ENCODE measurements at regions not wholly inside any gene's neighbourhood (a gene's known extent, or its start where the extent isn't known, plus 50 kb on each side); places are given as distances from the start of the nearest gene placed in this dataset.
"Not testable (repeated sequence)": the region's sequence is repeated elsewhere in the genome, so short reads cannot be mapped to it uniquely, and the experiment has no call there.

DNA sequence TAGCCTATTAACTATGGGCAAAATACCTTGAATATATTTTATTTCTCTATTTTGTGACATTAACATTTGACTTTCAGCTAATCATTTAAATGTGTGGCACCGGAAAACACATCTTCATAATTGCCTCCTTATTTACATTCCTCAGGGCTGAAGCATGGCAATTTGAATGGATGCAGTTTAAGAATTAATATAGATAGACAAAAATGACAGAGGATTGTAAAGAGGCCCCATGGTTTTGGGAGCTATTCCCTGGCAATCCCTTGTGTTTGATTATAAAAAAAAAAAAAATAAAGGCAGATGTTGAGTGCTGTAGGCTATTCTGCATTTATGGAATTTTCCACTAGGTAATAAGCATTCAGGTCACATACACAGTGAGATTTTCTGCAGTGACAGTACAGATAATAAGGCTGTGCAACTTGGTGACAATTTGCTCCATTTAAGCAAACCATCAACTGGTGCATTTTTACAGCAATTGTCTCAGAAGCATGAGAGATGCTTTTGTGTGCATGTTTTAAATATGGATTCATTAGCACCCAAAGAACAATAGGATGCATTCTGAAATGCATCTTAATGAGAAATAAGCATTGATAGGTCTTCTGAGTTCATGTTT lies 123.2 kb upstream of the SLC38A4 start:
- DNase-seq, result no peak

GRCh38 chr12:46950094-46950493 lies 124.3 kb upstream of the SLC38A4 start:
- DNase-seq, result no peak

GRCh38 chr12:46952880-46953483 lies 126.4 kb upstream of the PCED1B start:
- DNase-seq, result no peak

- DNase-seq, result no peak
These were observed 122.9 kb upstream of the PCED1B start for GRCh38 chr12:46956451-46957035.

DNA sequence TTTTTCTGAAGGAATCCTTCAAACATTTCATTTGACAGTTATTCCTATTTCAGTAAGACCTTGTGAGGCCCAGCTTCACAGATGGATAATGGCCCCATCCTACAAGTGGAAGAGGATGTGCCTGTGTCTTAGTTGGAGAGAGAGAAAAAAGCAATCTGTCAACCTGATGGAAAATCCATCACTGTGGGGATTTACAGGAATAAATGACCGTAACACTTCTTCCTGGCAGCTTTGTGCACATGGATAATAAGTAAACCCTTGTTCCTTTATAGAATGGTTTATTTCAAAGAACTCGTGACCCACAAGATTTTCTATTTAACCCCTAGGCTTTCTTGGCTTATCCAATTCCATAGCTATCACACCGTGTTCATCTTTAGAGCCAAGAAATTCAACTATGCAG lies 121.4 kb upstream of the PCED1B start:
- DNase-seq, result no peak

DNA sequence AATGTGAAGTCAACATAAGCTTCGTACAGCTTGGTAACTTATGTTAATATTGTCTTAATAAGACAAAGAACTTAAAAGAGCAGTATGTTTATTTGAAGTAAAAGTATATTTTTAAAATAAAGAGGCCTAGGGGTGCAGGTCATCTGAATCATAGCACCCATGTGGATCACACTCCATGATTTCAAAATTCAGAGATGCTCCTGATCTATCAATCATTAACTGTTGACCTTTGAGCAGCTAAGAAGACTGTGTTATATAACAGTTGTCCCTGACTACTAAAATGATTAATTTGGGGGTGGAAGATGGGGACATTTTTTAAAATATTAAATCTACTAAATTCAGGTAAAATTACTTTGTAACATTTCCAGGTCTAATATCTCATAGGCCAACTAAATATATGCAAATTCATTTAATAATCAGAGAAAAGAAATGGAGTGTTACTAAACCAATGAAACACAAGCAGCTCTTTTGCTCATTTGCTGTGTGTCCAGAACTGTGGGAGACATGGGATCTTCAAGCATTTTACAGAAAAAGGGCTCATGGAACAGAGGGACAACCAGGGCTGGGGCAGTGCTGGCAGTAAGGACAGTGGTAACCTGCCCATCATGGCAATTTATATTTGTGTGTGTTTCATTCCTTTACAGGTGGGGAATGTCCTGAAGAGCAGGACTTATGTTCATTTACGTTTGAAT lies 120.7 kb upstream of the PCED1B start:
- DNase-seq, result no peak

- no peak for DNase-seq
These were observed 119.9 kb upstream of the PCED1B start for GRCh38 chr12:46959502-46959901.

DNA sequence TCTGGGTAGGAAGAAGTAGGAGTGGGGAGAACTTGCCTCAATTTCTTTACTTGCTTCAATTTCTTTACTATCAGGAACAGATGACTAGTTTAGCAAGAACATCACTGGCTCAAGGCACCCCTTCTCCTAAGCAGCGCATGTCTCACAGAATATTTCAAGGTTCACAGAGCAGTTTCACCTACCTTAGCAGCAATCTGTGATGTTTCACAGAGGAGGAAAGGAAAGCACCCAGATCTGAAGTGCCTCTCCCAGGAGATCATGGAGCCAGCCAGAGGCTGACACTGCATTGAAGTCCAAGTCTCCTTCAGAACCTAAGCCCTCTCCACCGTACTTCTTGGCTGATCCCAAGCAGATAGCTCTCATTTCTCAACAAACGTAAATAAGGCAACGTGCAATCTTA lies 118.7 kb upstream of the PCED1B start:
- no peak for DNase-seq

- DNase-seq, result no peak
These were observed 116.2 kb upstream of the PCED1B start for GRCh38 chr12:46963191-46963590.

GRCh38 chr12:46963977-46964971 lies 115.1 kb upstream of the PCED1B start:
- no peak for DNase-seq

- DNase-seq, result no peak
These were observed 114.3 kb upstream of the PCED1B start for GRCh38 chr12:46965137-46965536.

- DNase-seq, result no peak
These were observed 113.5 kb upstream of the PCED1B start for GRCh38 chr12:46965880-46966279.

DNA sequence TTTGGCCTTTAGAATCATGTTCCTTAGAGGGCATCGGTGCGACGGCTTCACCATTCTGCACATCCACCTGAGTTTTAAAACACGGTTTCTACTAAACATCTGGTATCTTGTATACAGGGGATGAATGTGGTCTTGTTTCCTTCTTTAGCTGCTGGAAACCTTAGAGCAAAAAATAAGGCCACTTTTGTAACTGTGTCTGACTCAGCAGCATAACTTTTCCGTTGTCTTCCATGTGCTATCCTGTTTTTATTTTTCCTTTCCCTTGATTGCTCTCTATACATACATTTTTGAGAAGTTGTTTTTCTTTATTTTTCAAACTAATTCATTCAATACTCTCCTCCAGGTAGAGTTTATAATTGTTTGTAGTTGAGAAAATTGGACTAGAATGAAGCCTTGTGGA lies 108.8 kb upstream of the PCED1B start:
- DNase-seq, result no peak

- DNase-seq, result not testable (repeated sequence)
These were observed 105.5 kb upstream of the PCED1B start for GRCh38 chr12:46973937-46974336.

DNA sequence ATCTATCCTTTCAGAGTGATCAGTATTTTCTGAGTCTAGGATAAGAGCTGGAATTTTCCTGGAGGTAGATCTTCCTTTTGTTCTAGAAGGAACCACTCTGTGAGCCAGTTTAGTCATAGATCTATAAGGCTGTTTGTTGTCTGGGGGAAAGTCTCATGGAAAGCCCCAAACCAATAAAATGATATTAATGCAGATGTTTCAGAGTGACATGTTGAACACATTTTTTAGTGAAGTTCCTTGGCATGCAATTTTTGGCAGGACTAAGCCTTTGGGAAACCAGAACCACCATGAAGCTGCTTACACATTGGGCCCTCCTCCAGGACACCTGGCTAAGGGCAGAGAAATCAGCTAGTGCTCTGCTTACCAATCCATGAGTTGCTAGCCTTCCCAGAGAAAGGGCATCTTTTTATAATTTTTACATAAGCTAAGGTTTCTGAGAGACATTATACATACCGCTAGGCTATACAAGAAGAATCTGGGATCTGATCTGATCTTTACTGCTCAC lies 101.5 kb upstream of the PCED1B start:
- DNase-seq, result no peak

DNA sequence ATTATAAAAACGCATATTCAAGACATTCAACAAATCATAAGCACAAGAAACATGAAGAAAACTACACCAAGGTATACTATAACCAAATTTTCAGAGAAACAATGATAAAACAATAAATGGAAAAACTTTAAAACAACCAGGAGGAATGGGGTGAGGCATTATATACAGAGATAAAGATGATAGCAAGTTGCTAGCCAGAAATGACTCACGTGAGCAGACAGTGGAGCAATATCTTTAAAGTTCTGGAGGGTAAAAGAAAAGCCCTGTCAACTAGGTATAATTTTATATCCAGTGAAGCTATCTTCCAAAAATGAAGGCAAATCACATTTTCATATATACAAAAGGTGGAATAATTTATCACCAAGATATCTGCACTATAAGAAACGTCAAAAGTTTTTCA lies 97.8 kb upstream of the PCED1B start:
- no peak for DNase-seq

DNA sequence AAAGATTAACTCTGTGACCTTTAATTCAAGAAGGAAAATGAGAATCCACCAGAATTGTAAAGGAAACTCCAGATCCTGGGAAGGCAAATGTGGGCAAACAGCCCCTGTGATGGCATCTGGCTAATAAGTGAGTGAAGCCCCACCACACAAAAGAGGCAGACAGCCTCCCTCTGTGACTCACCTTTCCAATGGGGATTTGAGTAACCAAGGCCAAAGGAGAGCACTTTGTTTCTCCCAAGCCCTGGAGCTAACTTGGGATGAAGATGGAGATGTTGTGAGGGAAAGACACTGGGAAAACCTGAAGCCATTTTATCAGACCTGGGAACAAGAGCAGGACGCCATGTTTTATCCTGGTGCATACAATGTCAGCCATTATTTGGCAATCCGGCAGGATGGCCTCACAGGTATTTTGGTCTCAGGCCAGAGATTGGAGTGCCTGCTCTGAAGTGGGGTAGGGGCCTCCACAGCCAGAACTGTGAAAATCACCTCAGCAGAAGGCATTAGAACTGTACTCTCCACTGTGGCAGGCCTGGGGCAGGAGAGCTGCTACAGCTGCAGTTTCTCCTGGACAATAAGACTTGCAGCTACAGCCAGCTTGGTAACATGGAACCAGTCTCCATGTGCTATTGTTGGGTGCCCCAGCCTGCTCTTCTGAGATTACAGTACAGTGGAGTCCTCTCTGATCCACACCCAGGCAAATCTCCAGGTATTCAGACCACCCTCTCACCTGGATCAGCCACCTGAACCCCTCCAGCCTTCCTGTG lies 96.6 kb upstream of the PCED1B start:
- no peak for DNase-seq

DNA sequence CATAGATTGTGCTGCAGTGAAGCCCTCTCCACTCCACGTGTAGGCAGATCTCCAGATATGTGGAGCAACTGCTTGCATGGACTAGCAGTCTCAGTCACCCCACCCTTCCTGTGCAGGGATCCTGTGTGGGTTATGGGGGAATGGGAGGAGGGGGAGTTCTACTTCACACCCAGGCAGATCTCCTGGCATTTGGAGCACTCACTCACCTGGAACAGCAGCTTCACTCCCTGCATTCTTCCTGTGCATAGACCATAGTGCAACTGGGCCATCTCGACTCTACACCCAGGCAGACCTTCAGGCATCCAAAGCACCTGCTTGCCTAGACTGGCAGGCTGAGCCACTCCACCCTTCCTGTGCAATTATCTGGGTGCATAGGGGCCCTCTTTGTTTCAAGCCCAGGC lies 96.0 kb upstream of the PCED1B start:
- no peak for DNase-seq

DNA sequence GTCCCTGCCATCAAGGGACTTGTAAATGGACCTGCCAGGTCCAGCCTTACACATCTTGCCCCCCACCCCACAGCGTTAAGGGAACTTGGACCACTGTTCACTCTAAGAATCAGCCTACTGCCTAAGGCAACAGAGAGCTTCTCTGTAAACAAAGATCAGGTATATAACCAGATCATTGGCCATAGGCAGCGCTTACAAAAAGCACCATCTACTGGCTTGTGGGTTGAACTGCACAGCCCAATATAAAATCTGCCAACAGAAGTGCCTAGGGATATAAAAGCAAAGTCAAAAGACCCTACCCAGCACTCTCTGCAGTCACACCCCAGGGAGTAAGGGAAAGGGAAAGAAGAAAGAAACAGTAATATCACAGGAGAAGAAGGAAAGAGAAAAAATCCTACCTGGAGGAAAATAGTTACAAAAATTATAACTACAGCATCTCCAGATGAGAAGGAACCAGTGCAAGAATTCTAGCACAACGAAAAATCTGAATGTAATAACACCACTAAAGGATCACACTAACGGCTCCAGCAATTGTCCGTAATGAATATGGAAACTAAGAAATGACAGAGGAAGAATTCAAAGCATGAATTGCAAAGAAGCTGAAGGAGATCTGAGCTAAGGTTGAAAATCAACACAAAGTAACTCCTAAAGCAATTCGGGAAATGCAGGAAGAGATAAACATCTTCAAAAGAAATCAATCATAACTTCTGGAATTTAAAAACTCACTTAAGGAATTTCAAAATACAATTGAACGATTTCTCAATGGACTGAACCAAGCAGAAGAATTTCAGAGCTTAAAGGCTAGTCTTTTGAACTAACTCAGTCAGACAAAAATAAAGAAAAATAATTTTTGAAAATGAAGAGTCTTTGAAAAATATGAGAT lies 95.2 kb upstream of the PCED1B start:
- DNase-seq, result peak; percentile 33

DNA sequence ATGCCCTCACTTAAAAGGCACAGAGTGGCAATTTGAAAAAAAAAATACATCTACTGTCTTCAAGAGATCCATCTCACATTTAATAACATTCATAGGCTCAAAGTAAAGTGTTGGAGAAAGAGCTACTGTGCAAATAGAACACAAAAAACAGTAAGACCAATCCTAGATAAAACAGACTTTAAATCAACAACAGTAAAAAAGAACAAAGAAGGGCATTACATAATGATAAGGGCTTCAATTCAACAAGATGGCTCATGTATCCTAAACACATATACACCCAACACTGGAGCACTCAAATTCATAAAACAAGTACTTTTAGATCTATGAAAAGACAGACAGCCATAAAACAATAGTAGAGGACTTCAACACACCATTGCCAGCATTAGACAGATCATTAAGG lies 93.6 kb upstream of the PCED1B start:
- DNase-seq, result no peak

DNA sequence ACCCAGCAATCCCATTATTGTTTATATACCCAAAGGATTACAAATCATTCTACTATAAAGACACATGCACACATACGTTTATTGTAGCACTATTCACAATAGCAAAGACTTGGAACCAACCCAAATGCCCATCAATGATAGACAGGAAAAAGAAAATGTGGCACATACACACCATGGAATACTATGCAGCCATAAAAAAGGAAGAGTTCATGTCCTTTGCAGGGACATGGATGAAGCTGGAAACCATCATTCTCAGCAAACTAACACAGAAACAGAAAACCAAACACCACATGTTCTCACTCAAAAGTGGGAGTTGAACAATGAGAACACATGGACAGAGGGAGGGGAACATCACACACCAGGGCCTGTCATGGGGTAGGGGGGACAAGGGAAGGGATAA lies 91.3 kb upstream of the PCED1B start:
- not testable (repeated sequence) for DNase-seq

Data from CD4-positive, alpha-beta T cell treated with Interleukin-17A for 4 hours (primary cell).